ENCODE measurements at regions not wholly inside any gene's neighbourhood (a gene's known extent, or its start where the extent isn't known, plus 50 kb on each side); places are given as distances from the start of the nearest gene placed in this dataset.

GRCh38 chr2:760001-760400, 82.8 kb upstream of the TMEM18 start:
- no peak for TF ChIP-seq CTCF (IDR thresholded peaks at IDR 0.05; ENCODE audit: insufficient read depth, low read depth, low read length)
- POLR2A ChIA-PET, result no interaction called here

GRCh38 chr2:758073-758820, 81.0 kb upstream of the TMEM18 start:
- DNase-seq (ENCODE audit: low read depth), result no peak
- no peak overlapping the region for H3K4me3 ChIP-seq (ENCODE audit: low read depth, low read length)
- no peaks in the 10 kb centered on the region for H3K36me3 ChIP-seq (ENCODE audit: control insufficient read depth, insufficient read depth, low read length)
- CTCF ChIA-PET, result no interaction called here
- no peaks in the 10 kb centered on the region; the same call in 1 of the 2 replicates for H3K27me3 ChIP-seq (ENCODE audit: control insufficient read depth, insufficient read depth, low read length)
- no peak for TF ChIP-seq CTCF (IDR thresholded peaks at IDR 0.05; ENCODE audit: insufficient read depth, low read depth, low read length)
- POLR2A ChIA-PET, result interaction anchor here (0.6 kb wide), 1 partner anchor 18 kb away, joined by 5 read pairs; no protein-coding TSS in a partner anchor

More at GRCh38 chr2:760001-760400, 82.8 kb upstream of the TMEM18 start:
- H3K4me3 ChIP-seq (ENCODE audit: low read depth, low read length), result no peak overlapping the region
- CTCF ChIA-PET, result no interaction called here
- H3K36me3 ChIP-seq (ENCODE audit: control insufficient read depth, insufficient read depth, low read length), result no peaks in the 10 kb centered on the region
- H3K27me3 ChIP-seq (ENCODE audit: control insufficient read depth, insufficient read depth, low read length), result no peaks in the 10 kb centered on the region; the same call in 1 of the 2 replicates
- DNase-seq (ENCODE audit: low read depth), result no peak

- no peak for DNase-seq (ENCODE audit: low read depth)
- Histone ChIP-seq H3K36me3 (ENCODE audit: control insufficient read depth, insufficient read depth, low read length) (no peaks in the 10 kb centered on the region), H3K4me3 (ENCODE audit: low read depth, low read length) (no peak overlapping the region), H3K27me3 (ENCODE audit: control insufficient read depth, insufficient read depth, low read length) (no peaks in the 10 kb centered on the region; the same call in 1 of the 2 replicates)
- no peak for TF ChIP-seq CTCF (IDR thresholded peaks at IDR 0.05; ENCODE audit: insufficient read depth, low read depth, low read length)
- ChIA-PET CTCF (no interaction called here), POLR2A (no interaction called here)
Measured at GRCh38 chr2:753123-753522, 75.9 kb upstream of the TMEM18 start.

- DNase-seq (ENCODE audit: low read depth), result no peak
- Histone ChIP-seq H3K4me3 (ENCODE audit: low read depth, low read length) (no peak overlapping the region), H3K27me3 (ENCODE audit: control insufficient read depth, insufficient read depth, low read length) (no peaks in the 10 kb centered on the region), H3K36me3 (ENCODE audit: control insufficient read depth, insufficient read depth, low read length) (no peaks in the 10 kb centered on the region)
- ChIA-PET POLR2A (no interaction called here), CTCF (no interaction called here)
- no peak for TF ChIP-seq CTCF (IDR thresholded peaks at IDR 0.05; ENCODE audit: insufficient read depth, low read depth, low read length)
Measured at GRCh38 chr2:751474-751873, 74.3 kb upstream of the TMEM18 start.

GRCh38 chr2:750628-751027, 73.4 kb upstream of the TMEM18 start:
- CTCF ChIA-PET, result no interaction called here
- TF ChIP-seq CTCF (IDR thresholded peaks at IDR 0.05; ENCODE audit: insufficient read depth, low read depth, low read length), result no peak
- POLR2A ChIA-PET, result no interaction called here
- no peak overlapping the region for H3K4me3 ChIP-seq (ENCODE audit: low read depth, low read length)
- no peak for DNase-seq (ENCODE audit: low read depth)
- no peaks in the 10 kb centered on the region for H3K36me3 ChIP-seq (ENCODE audit: control insufficient read depth, insufficient read depth, low read length)
- no peaks in the 10 kb centered on the region for H3K27me3 ChIP-seq (ENCODE audit: control insufficient read depth, insufficient read depth, low read length)

All from BJ (cell line).